Peyer's patch (tissue), 4 donors: ENCODE measurements at regions not wholly inside any gene's neighbourhood (a gene's known extent, or its start where the extent isn't known, plus 50 kb on each side); places are given as distances from the start of the nearest gene placed in this dataset.

Experiments
- CTCF ChIP-seq, 6 experiments: fragments of 450-650 bp in 4 of 6; fragments of 200-600 bp in 2 of 6; sonication (generic) in 1 of 6; IDR thresholded peaks; one replicate each; pipeline ENCODE4 v1.5.1; 2017 to 2019; ENCODE audit warnings: antibody characterized with exemption in 6 of 6, mild to moderate bottlenecking in 3 of 6, moderate library complexity in 1 of 6
- POLR2A ChIP-seq, 2 donors: fragments of 450-650 bp; IDR thresholded peaks; one replicate each; pipeline ENCODE4 v1.5.1; 2017; ENCODE audit warnings: antibody characterized with exemption in 2 of 2, mild to moderate bottlenecking in 2 of 2, moderate library complexity in 2 of 2

DNA sequence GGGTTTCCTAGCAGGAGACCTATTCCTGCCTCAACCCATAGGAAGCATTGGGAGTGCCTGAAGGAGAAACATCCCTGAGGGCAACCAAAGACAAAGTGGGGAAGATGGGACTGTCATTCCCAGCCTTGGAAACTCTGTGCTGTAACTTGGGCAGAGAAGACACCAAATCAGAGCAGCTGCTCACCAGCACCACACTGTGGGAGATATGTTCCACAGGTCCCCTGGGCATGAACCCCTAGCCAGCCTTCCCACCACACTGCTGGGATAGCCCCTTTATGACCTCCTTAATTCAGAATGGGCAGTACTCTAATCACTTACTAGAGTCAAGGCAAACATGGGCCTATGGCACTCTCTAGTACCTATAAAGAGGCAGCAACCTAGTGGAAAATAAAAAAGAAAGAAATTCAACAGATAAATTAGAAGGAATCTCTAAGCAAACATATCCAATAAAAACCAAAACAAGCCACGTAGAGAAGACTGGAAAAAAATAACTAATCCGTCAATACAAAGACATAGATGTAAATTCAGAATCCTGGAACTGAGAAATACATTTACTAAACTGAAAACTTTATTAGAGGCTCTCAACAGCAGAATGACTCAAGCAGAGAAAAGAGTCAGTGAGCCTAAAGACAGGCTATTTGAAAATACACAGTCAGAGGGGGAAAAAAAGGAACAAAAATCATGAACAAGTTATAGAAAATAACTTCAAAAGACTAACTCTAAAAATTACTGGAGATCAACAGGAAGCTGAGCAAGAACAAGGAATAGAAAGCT lies 878.4 kb upstream of the FRG1 start:
- TF ChIP-seq CTCF (IDR thresholded peaks at IDR 0.05) (no peak), POLR2A (IDR thresholded peaks at IDR 0.05) (no peak)
